GM23338 (cell line): ENCODE measurements at regions not wholly inside any gene's neighbourhood (a gene's known extent, or its start where the extent isn't known, plus 50 kb on each side); places are given as distances from the start of the nearest gene placed in this dataset.
A peak's percentile ranks its signal among the peaks of the same experiment; 100 is the strongest.

Source experiments
- ATAC-seq: fragments of 200-7000 bp; cut with Tn5 transposase; 3 replicates; pipeline ENCODE4 v1.9.1; 2020
- DNase-seq: peaks from one replicate; pipeline ENCODE4 v3.0.0-alpha.2; 2015; ENCODE audit warnings: low spot score
- H2AFZ ChIP-seq: fragments of 200-600 bp; sonication (generic); 2 replicates; pipeline ENCODE4 v1.8.0; 2016; ENCODE audit warnings: antibody characterized with exemption, mild to moderate bottlenecking, moderate library complexity
- H3F3A ChIP-seq: fragments of 200-600 bp; sonication (generic); replicated peaks from 2 replicates; pipeline ENCODE4 v1.8.0; 2017; ENCODE audit warnings: antibody characterized with exemption, mixed run types, low read depth
- H3K27ac ChIP-seq: fragments of 200-600 bp; sonication (generic); 2 replicates; pipeline ENCODE4 v1.6.1; 2016; ENCODE audit warnings: low read depth
- H3K27me3 ChIP-seq: fragments of 200-600 bp; sonication (generic); 2 replicates; pipeline ENCODE4 v1.8.0; 2016; ENCODE audit warnings: mild to moderate bottlenecking, mixed run types, moderate library complexity; ENCODE audit not compliant: insufficient read depth
- H3K36me3 ChIP-seq: fragments of 200-600 bp; sonication (generic); 2 replicates; pipeline ENCODE4 v1.8.0; 2016; ENCODE audit warnings: mild to moderate bottlenecking; ENCODE audit not compliant: insufficient read depth
- H3K4me1 ChIP-seq: fragments of 200-600 bp; sonication (generic); 2 replicates; pipeline ENCODE4 v1.8.0; 2016; ENCODE audit warnings: mild to moderate bottlenecking, moderate library complexity; ENCODE audit not compliant: insufficient read depth
- H3K4me2 ChIP-seq: fragments of 200-600 bp; sonication (generic); 2 replicates; pipeline ENCODE4 v1.7.1; 2017; ENCODE audit warnings: mixed run types
- H3K4me3 ChIP-seq: fragments of 200-600 bp; sonication (generic); 2 replicates; pipeline ENCODE4 v1.6.1; 2016; ENCODE audit warnings: mixed run types
- H3K79me2 ChIP-seq: fragments of 200-600 bp; sonication (generic); replicated peaks from 2 replicates; pipeline ENCODE4 v1.8.0; 2017; ENCODE audit warnings: mild to moderate bottlenecking; ENCODE audit not compliant: insufficient read depth
- H3K9me2 ChIP-seq: fragments of 200-600 bp; sonication (generic); 2 replicates; pipeline ENCODE4 v1.8.0; 2017; ENCODE audit not compliant: insufficient read depth
- H4K20me1 ChIP-seq: fragments of 200-600 bp; sonication (generic); replicated peaks from 2 replicates; pipeline ENCODE4 v1.8.0; 2017; ENCODE audit warnings: mild to moderate bottlenecking; ENCODE audit not compliant: insufficient read depth
- H3K27ac Mint-ChIP-seq: 2 replicates; pipeline ENCODE4 v1.8.0; 2020; ENCODE audit warnings: inconsistent platforms, mild to moderate bottlenecking, moderate library complexity, mixed read lengths
- H3K27me3 Mint-ChIP-seq: 3 replicates; pipeline ENCODE4 v1.8.0; 2022; ENCODE audit warnings: low read depth, mild to moderate bottlenecking, moderate library complexity, mixed read lengths, inconsistent platforms; ENCODE audit not compliant: insufficient read depth, poor library complexity
- H3K36me3 Mint-ChIP-seq: 3 replicates; pipeline ENCODE4 v1.8.0; 2021; ENCODE audit warnings: low read depth, mild to moderate bottlenecking, inconsistent platforms, moderate library complexity, mixed read lengths
- H3K4me1 Mint-ChIP-seq: 3 replicates; pipeline ENCODE4 v1.8.0; 2020; ENCODE audit warnings: mild to moderate bottlenecking, inconsistent platforms, mixed read lengths
- H3K4me3 Mint-ChIP-seq: 3 replicates; pipeline ENCODE4 v1.8.0; 2021; ENCODE audit warnings: moderate library complexity, mild to moderate bottlenecking, inconsistent platforms, mixed read lengths
- H3K9me3 Mint-ChIP-seq: 3 replicates; pipeline ENCODE4 v1.8.0; 2020; ENCODE audit warnings: moderate library complexity, mild to moderate bottlenecking, inconsistent platforms, mixed read lengths
- CREB1 ChIP-seq: fragments of 250-450 bp; sonication (Bioruptor Pico); IDR thresholded peaks from 2 replicates; pipeline ENCODE4 v1.5.0; 2020; ENCODE audit warnings: low read depth, mild to moderate bottlenecking, moderate library complexity
- CTCF ChIP-seq, 2 experiments: fragments of 200-600 bp in 1 of 2; sonication (generic) in 1 of 2; conservative IDR thresholded peaks; 2 replicates each; pipeline versions ENCODE4 v1.5.1 to v1.6.1; 2016 to 2017; ENCODE audit warnings: antibody characterized with exemption in 2 of 2, low read depth in 2 of 2, mild to moderate bottlenecking in 2 of 2, moderate library complexity in 1 of 2
- NANOG ChIP-seq: IDR thresholded peaks from 2 replicates; pipeline ENCODE4 v1.6.1; 2016; ENCODE audit warnings: antibody characterized with exemption, borderline replicate concordance
- STAT1 ChIP-seq: IDR thresholded peaks from one replicate; pipeline ENCODE4 v1.6.1; 2016; ENCODE audit warnings: antibody characterized with exemption; ENCODE audit not compliant: unreplicated experiment
- ZNF114 ChIP-seq: fragments of 250-450 bp; sonication (Bioruptor Pico); IDR thresholded peaks from 2 replicates; pipeline ENCODE4 v1.5.0; 2020; ENCODE audit warnings: mild to moderate bottlenecking, moderate library complexity
- ZNF331 ChIP-seq: fragments of 250-450 bp; sonication (Bioruptor Pico); IDR thresholded peaks from 2 replicates; pipeline ENCODE4 v1.5.0; 2020; ENCODE audit warnings: low read depth, mild to moderate bottlenecking, moderate library complexity
- TF ChIP-seq, protein P1 (sequence below): IDR thresholded peaks from 2 replicates; pipeline ENCODE4 v1.6.1; 2016; ENCODE audit warnings: antibody characterized with exemption
- TF ChIP-seq, protein P2 (sequence below): fragments of 250-450 bp; sonication (Bioruptor Pico); IDR thresholded peaks from 2 replicates; pipeline ENCODE4 v1.5.0; 2020; ENCODE audit warnings: mild to moderate bottlenecking, moderate library complexity
- TF ChIP-seq, protein P3 (sequence below): IDR thresholded peaks from one replicate; pipeline ENCODE4 v1.6.1; 2018; ENCODE audit warnings: antibody characterized with exemption; ENCODE audit not compliant: unreplicated experiment

GRCh38 chr10:125369382-125370326 is 209.3 kb upstream of the CTBP2 start:
- no peaks in the 10 kb centered on the region for H4K20me1 ChIP-seq
- H3K27ac ChIP-seq = no peak overlapping the region
- H3K79me2 ChIP-seq = no peaks in the 10 kb centered on the region
- no peak overlapping the region for H3K4me3 ChIP-seq
- no peaks in the 10 kb centered on the region for H3K9me2 ChIP-seq
- H3K4me3 Mint-ChIP-seq = no peak overlapping the region
- DNase-seq (no peak), ATAC-seq (no peak)
- H3K27ac Mint-ChIP-seq = no peak overlapping the region
- no peak for TF ChIP-seq STAT1
- TF ChIP-seq NANOG = no peak
- TF ChIP-seq, protein P1, sequence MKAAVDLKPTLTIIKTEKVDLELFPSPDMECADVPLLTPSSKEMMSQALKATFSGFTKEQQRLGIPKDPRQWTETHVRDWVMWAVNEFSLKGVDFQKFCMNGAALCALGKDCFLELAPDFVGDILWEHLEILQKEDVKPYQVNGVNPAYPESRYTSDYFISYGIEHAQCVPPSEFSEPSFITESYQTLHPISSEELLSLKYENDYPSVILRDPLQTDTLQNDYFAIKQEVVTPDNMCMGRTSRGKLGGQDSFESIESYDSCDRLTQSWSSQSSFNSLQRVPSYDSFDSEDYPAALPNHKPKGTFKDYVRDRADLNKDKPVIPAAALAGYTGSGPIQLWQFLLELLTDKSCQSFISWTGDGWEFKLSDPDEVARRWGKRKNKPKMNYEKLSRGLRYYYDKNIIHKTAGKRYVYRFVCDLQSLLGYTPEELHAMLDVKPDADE = no peak
- TF ChIP-seq, protein P2, sequence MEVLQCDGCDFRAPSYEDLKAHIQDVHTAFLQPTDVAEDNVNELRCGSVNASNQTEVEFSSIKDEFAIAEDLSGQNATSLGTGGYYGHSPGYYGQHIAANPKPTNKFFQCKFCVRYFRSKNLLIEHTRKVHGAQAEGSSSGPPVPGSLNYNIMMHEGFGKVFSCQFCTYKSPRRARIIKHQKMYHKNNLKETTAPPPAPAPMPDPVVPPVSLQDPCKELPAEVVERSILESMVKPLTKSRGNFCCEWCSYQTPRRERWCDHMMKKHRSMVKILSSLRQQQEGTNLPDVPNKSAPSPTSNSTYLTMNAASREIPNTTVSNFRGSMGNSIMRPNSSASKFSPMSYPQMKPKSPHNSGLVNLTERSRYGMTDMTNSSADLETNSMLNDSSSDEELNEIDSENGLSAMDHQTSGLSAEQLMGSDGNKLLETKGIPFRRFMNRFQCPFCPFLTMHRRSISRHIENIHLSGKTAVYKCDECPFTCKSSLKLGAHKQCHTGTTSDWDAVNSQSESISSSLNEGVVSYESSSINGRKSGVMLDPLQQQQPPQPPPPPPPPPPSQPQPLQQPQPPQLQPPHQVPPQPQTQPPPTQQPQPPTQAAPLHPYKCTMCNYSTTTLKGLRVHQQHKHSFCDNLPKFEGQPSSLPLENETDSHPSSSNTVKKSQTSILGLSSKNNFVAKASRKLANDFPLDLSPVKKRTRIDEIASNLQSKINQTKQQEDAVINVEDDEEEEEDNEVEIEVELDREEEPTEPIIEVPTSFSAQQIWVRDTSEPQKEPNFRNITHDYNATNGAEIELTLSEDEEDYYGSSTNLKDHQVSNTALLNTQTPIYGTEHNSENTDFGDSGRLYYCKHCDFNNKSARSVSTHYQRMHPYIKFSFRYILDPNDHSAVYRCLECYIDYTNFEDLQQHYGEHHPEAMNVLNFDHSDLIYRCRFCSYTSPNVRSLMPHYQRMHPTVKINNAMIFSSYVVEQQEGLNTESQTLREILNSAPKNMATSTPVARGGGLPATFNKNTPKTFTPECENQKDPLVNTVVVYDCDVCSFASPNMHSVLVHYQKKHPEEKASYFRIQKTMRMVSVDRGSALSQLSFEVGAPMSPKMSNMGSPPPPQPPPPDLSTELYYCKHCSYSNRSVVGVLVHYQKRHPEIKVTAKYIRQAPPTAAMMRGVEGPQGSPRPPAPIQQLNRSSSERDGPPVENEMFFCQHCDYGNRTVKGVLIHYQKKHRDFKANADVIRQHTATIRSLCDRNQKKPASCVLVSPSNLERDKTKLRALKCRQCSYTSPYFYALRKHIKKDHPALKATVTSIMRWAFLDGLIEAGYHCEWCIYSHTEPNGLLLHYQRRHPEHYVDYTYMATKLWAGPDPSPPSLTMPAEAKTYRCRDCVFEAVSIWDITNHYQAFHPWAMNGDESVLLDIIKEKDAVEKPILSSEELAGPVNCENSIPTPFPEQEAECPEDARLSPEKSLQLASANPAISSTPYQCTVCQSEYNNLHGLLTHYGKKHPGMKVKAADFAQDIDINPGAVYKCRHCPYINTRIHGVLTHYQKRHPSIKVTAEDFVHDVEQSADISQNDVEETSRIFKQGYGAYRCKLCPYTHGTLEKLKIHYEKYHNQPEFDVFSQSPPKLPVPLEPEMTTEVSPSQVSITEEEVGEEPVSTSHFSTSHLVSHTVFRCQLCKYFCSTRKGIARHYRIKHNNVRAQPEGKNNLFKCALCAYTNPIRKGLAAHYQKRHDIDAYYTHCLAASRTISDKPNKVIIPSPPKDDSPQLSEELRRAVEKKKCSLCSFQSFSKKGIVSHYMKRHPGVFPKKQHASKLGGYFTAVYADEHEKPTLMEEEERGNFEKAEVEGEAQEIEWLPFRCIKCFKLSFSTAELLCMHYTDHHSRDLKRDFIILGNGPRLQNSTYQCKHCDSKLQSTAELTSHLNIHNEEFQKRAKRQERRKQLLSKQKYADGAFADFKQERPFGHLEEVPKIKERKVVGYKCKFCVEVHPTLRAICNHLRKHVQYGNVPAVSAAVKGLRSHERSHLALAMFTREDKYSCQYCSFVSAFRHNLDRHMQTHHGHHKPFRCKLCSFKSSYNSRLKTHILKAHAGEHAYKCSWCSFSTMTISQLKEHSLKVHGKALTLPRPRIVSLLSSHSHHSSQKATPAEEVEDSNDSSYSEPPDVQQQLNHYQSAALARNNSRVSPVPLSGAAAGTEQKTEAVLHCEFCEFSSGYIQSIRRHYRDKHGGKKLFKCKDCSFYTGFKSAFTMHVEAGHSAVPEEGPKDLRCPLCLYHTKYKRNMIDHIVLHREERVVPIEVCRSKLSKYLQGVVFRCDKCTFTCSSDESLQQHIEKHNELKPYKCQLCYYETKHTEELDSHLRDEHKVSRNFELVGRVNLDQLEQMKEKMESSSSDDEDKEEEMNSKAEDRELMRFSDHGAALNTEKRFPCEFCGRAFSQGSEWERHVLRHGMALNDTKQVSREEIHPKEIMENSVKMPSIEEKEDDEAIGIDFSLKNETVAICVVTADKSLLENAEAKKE = no peak
- TF ChIP-seq, protein P3, sequence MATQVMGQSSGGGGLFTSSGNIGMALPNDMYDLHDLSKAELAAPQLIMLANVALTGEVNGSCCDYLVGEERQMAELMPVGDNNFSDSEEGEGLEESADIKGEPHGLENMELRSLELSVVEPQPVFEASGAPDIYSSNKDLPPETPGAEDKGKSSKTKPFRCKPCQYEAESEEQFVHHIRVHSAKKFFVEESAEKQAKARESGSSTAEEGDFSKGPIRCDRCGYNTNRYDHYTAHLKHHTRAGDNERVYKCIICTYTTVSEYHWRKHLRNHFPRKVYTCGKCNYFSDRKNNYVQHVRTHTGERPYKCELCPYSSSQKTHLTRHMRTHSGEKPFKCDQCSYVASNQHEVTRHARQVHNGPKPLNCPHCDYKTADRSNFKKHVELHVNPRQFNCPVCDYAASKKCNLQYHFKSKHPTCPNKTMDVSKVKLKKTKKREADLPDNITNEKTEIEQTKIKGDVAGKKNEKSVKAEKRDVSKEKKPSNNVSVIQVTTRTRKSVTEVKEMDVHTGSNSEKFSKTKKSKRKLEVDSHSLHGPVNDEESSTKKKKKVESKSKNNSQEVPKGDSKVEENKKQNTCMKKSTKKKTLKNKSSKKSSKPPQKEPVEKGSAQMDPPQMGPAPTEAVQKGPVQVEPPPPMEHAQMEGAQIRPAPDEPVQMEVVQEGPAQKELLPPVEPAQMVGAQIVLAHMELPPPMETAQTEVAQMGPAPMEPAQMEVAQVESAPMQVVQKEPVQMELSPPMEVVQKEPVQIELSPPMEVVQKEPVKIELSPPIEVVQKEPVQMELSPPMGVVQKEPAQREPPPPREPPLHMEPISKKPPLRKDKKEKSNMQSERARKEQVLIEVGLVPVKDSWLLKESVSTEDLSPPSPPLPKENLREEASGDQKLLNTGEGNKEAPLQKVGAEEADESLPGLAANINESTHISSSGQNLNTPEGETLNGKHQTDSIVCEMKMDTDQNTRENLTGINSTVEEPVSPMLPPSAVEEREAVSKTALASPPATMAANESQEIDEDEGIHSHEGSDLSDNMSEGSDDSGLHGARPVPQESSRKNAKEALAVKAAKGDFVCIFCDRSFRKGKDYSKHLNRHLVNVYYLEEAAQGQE = no peak
- TF ChIP-seq CTCF (conservative IDR thresholded peaks at IDR 0.05; ENCODE audit: low read depth in 2 of 2) = no peak
- no peak for TF ChIP-seq ZNF331 (CRISPR knock-in tag)
- no peak for TF ChIP-seq CREB1 (CRISPR knock-in tag)
- no peak for TF ChIP-seq ZNF114 (CRISPR knock-in tag)
- peaks cover 6% of the 10 kb centered on the region; the same call in 1 of the 2 replicates for H3K27me3 ChIP-seq
- H3K36me3 Mint-ChIP-seq = no peaks in the 10 kb centered on the region
- H2AFZ ChIP-seq = peak overlapping the region; percentile 93
- peaks cover 10% of the 10 kb centered on the region for H3K27me3 Mint-ChIP-seq
- H3K36me3 ChIP-seq = no peaks in the 10 kb centered on the region
- peaks cover 5% of the 10 kb centered on the region; the same call in 1 of the 2 replicates for H3K4me1 ChIP-seq
- no peak overlapping the region for H3K4me2 ChIP-seq
- peaks cover 8% of the 10 kb centered on the region for H3K4me1 Mint-ChIP-seq
- H3K9me3 Mint-ChIP-seq = 0 out of 3 replicates have a peak, but pooled peaks cover 3% of the 10 kb centered on the region
- H3F3A ChIP-seq = no peaks in the 10 kb centered on the region
